ENCODE measurements at regions not wholly inside any gene's neighbourhood (a gene's known extent, or its start where the extent isn't known, plus 50 kb on each side); places are given as distances from the start of the nearest gene placed in this dataset.

DNA sequence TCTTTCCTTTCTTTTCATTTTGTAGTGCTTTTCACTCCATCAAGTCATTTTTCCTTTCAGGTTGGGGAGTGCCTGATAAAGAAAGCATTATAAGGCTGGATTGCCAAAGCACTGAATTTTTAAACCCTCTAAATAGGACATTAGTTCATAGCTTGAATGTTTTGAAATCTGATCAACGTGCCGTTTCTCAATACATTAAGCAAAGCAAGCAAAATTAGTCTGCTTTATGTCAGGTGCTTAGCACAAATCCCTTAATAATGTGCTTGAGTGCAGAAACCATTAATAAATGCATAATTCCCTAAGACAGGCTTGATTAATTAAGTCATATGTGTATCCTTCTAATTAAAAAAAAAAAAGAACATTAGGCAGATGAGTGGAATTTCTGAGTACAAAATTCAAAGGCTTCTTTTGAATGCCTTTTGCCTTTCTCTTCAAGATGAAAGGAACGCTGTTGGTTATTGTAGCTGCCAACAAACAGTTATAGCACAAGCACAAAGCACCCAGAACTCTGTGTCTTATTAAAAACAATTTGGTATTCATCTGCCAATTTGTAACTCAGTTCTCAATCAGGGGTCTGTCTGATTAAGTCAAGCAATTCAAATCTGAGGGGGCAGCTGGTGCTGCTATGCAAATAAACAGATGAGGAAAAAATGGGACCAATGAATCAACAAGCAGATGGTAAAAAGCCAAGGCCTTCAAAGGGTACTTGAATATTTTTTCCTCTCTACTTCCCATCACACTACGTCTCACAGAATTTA is 233.7 kb downstream of the TLE1 start:
- DNase-seq (ENCODE audit: low spot score) (no peak), ATAC-seq (ENCODE audit: low FRiP score) (no peak)
- TF ChIP-seq, protein P1, sequence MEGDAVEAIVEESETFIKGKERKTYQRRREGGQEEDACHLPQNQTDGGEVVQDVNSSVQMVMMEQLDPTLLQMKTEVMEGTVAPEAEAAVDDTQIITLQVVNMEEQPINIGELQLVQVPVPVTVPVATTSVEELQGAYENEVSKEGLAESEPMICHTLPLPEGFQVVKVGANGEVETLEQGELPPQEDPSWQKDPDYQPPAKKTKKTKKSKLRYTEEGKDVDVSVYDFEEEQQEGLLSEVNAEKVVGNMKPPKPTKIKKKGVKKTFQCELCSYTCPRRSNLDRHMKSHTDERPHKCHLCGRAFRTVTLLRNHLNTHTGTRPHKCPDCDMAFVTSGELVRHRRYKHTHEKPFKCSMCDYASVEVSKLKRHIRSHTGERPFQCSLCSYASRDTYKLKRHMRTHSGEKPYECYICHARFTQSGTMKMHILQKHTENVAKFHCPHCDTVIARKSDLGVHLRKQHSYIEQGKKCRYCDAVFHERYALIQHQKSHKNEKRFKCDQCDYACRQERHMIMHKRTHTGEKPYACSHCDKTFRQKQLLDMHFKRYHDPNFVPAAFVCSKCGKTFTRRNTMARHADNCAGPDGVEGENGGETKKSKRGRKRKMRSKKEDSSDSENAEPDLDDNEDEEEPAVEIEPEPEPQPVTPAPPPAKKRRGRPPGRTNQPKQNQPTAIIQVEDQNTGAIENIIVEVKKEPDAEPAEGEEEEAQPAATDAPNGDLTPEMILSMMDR (IDR thresholded peaks at IDR 0.05) = no peak

DNA sequence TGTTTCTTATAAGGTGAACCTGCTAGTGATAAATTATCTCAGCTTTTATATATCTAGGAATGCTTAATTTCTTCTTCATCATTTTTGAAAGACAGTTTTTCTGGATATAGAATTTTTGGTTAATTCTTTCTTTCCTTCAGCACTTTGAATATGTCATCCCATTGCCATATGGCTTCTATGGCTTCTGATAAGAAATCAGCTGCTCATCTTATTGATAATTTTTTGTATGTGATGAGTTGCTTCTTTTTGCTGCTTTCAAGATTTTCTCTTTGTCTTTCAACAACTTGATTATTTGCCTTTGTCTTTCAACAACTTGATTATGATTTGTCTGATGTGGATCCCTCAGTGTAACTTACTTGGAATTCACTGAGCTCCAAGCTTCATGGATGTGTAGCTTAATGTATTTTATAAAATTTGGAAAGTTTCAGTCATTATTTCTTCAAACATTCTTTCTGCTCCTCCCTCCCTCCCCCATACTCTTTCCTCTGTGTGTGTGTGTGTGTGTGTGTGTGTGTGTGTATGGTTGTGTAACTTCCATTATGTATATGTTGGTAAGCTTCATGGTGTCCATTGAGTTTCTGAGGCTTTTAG is 243.9 kb downstream of the TLE1 start:
- no peak for ATAC-seq (ENCODE audit: low FRiP score)
- no peak for DNase-seq (ENCODE audit: low spot score)
- TF ChIP-seq, protein P1 (IDR thresholded peaks at IDR 0.05) = no peak

DNA sequence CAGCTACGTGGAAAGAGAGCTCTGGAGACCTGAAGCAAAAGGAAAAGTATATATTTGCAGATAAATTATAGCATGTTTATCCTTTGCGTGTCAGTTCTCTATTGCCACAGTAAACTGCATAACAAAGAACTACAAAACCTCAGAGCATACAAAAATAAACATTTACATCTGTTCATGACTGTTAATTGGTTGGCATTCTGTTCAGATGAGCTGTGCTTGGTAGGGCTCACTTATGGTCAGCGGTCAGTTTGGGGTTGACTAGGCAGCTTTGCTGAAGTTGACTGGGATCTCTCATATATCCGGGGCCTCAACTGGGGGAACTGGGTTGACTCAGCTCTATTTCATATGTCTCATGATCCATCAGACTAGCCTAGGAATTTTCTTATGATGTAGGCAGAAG is 257.7 kb downstream of the TLE1 start:
- DNase-seq (ENCODE audit: low spot score) (no peak), ATAC-seq (ENCODE audit: low FRiP score) (no peak)
- TF ChIP-seq, protein P1 (IDR thresholded peaks at IDR 0.05) = no peak

DNA sequence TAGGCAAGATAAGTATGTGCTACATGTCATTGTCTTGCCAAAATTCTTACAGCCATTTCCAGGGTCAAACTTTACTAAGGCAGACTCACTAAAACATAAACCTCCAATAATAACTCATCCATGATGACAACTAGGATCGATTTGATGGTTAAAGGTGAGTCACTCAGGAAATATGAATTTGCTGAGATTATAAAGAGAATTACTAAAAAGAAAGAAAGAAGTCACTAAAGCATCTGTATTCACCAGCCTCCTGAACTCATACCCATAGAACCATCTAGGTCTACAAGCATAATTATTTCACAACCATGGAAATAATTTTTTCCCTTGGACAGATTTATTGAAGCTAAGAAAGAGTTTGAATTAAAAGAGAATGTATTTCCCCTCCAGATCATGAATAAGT is 258.6 kb downstream of the TLE1 start:
- DNase-seq (ENCODE audit: low spot score) (no peak), ATAC-seq (ENCODE audit: low FRiP score) (no peak)
- TF ChIP-seq, protein P1 (IDR thresholded peaks at IDR 0.05) = no peak

DNA sequence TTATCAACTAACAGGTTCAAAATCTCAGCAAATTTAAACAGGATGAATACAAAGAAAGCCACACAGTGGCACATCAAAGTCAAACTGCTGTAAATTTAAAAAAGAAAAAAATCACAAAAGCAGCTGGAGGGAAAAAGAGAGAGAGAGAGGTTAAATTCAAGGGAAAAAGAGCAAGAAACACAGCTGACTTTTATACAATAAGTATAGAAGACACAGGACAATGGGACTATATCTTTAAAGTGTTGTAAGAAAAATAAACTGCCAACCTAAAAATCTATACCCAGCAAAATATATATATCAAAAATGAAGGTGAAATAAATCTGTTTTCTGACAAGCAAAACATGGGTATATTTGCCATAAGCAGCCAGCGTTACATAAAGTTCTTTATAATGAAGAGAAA is 261.5 kb downstream of the TLE1 start:
- TF ChIP-seq, protein P1 (IDR thresholded peaks at IDR 0.05) = no peak
- no peak for DNase-seq (ENCODE audit: low spot score)
- no peak for ATAC-seq (ENCODE audit: low FRiP score)

DNA sequence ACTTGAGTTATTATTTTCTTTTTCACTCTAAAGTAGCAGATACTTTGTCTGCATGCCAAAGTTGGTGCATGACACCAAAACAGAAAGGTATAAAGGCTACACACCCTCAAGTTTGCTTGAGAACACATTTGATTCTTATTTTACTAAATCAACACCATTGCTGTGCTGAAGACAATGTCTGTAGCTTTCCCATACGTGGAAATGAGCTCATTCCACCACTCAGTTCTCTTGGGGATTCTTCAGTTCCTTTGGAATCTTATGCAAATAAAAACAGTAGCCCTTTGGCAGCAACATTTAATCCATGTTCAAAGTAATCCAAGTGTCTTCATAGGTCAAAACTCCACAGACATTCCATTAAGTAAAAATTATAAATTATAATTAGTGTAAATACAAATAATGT is 264.9 kb downstream of the TLE1 start:
- TF ChIP-seq, protein P1 (IDR thresholded peaks at IDR 0.05) = no peak
- DNase-seq (ENCODE audit: low spot score) (no peak), ATAC-seq (ENCODE audit: low FRiP score) (no peak)
